GDM1 (cell line): ENCODE measurements at regions not wholly inside any gene's neighbourhood (a gene's known extent, or its start where the extent isn't known, plus 50 kb on each side); places are given as distances from the start of the nearest gene placed in this dataset.

Source experiments
- DNase-seq: peaks from one replicate; lab custom pipeline; 2025; lab: John Stamatoyannopoulos, UW

DNA sequence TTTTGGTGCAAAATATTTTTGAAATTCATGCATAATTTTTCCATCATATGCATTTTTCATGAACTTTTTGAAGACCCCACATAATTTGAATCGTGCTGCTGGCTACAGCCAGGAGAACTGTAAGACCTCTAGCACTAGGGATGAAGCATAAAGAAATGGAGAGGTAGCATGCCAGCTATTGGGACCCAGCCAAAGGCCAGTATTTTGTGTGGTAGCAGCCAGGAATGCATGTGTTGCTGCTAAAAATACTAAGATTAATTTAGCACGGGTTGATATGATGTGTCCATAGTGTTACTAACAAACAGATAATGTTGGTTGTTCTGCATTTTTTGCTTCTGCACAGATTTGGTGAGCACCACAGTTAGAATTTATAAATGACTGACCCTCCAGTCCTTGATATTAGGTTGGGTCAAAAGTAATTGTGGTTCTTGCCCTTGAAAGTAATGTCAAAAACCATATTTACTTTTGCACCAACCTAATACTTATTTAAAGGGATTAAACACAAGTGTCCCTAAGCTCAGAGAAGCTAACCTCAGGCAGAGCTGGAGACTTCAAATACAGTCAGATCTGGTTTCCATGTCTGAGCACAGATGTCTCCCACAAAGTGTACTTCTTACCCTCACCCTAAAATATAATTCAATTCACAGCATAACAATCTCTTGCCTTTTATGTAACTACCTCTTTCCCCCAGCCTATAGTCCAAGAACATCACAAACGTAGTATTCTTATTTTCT, 54.1 kb upstream of the NPSR1 start:
- no peak for DNase-seq
